Stomach (tissue), 8 donors: ENCODE measurements at regions not wholly inside any gene's neighbourhood (a gene's known extent, or its start where the extent isn't known, plus 50 kb on each side); places are given as distances from the start of the nearest gene placed in this dataset.
"Not testable (repeated sequence)": the region's sequence is repeated elsewhere in the genome, so short reads cannot be mapped to it uniquely, and the experiment has no call there.

Experiments used
- DNase-seq, 2 donors: peaks; one replicate each; pipeline versions ENCODE4 v3.0.0 to v3.0.0-alpha.2; 2013 to 2019
- H3K27ac ChIP-seq, 5 donors: fragments of 200-600 bp in 4 of 5; sonication (generic) in 4 of 5; one replicate each; pipeline ENCODE4 v1.5.1; 2013 to 2019; ENCODE audit warnings: mild to moderate bottlenecking in 1 of 5, moderate library complexity in 1 of 5
- H3K27me3 ChIP-seq, 3 donors: fragments of 200-600 bp; sonication (generic); one replicate each; pipeline ENCODE4 v1.5.1; 2017 to 2019; ENCODE audit warnings: mixed run types in 1 of 3
- H3K36me3 ChIP-seq, 4 donors: fragments of 200-600 bp; sonication (generic); 1 replicate in 3 of 4; 2 replicates in 1 of 4; pipeline ENCODE4 v1.5.1; 2016 to 2019
- H3K4me1 ChIP-seq, 4 donors: fragments of 200-600 bp; sonication (generic); one replicate each; pipeline ENCODE4 v1.5.1; 2016 to 2019
- H3K4me3 ChIP-seq, 4 donors: fragments of 200-600 bp; sonication (generic) in 3 of 4; one replicate each; pipeline ENCODE4 v1.5.1; 2016 to 2019; ENCODE audit warnings: mild to moderate bottlenecking in 1 of 4
- H3K9me3 ChIP-seq, 4 donors: fragments of 200-600 bp; sonication (generic); one replicate each; pipeline ENCODE4 v1.5.1; 2016 to 2019
- EP300 ChIP-seq: sonication (generic); formaldehyde crosslinking; IDR thresholded peaks from one replicate; pipeline ENCODE4 v1.6.1; 2017; ENCODE audit warnings: antibody characterized with exemption
- POLR2A ChIP-seq, 4 donors: fragments of 450-650 bp; IDR thresholded peaks; one replicate each; pipeline ENCODE4 v1.6.1; 2016; ENCODE audit warnings: antibody characterized with exemption in 4 of 4, control low read depth in 2 of 4, mild to moderate bottlenecking in 1 of 4, moderate library complexity in 1 of 4
- POLR2AphosphoS5 ChIP-seq, 3 donors: sonication (generic); formaldehyde crosslinking; IDR thresholded peaks; one replicate each; pipeline ENCODE4 v1.6.1; 2016; ENCODE audit warnings: antibody characterized with exemption in 3 of 3
- WGBS, 5 donors: extraction: QIAGEN DNeasy Blood & Tissue Kit in 3 of 5; methylation state at CpG; one replicate each; pipeline versions ENCODE4 v1.1.5 to v1.1.7; 2013 to 2018; 5-methylcytosine and 5-hydroxymethylcytosine counted together
- intact Hi-C: fragments of 100-400 bp; cut with DNase I; formaldehyde crosslinking; loops from one replicate; pipeline ENCODE4 v1.15.1; 2023; ENCODE audit warnings: low total_unique reads
- TF ChIP-seq, protein P1 (sequence below), 7 experiments: fragments of 450-650 bp in 4 of 7; fragments of 200-600 bp in 3 of 7; sonication (generic) in 3 of 7; IDR thresholded peaks; one replicate each; pipeline ENCODE4 v1.5.1; 2016 to 2019; ENCODE audit warnings: antibody characterized with exemption in 7 of 7, control low read depth in 2 of 7, mild to moderate bottlenecking in 1 of 7
- donor health status: healthy with polysubstance abuse.
- donor health status: Bipolar disorder and iron deficiency.
- donor health status: healthy.

DNA sequence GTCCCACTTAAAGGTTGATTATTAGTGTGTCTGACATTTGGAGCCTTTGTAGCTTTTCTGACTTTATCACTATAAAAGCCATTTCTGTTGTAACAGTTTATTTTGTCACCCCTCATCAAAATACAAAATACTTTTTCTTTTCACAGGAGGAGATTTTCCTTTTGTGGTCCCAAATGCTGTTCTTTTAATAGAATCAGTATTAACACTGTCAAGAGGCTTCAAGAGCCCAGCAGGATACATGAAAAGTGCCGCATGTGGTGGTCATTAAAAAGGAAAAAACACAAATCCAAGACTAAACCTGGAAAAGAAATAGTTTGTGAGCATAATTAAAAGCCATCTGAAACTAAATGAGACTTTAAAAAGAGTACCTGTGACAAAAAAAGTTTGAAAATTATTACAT lies 515.7 kb downstream of the DCDC2C start:
- no peaks in the 10 kb centered on the region for H3K36me3 ChIP-seq
- no peak overlapping the region for H3K27ac ChIP-seq
- H3K27me3 ChIP-seq = no peaks in the 10 kb centered on the region
- no peaks in the 10 kb centered on the region for H3K4me1 ChIP-seq
- no peak for DNase-seq
- intact Hi-C loops = no loop called here
- peaks cover 0 to 4% (median 0%) of the 10 kb centered on the region in 4 donors for H3K9me3 ChIP-seq
- TF ChIP-seq EP300 = no peak
- TF ChIP-seq, protein P1, sequence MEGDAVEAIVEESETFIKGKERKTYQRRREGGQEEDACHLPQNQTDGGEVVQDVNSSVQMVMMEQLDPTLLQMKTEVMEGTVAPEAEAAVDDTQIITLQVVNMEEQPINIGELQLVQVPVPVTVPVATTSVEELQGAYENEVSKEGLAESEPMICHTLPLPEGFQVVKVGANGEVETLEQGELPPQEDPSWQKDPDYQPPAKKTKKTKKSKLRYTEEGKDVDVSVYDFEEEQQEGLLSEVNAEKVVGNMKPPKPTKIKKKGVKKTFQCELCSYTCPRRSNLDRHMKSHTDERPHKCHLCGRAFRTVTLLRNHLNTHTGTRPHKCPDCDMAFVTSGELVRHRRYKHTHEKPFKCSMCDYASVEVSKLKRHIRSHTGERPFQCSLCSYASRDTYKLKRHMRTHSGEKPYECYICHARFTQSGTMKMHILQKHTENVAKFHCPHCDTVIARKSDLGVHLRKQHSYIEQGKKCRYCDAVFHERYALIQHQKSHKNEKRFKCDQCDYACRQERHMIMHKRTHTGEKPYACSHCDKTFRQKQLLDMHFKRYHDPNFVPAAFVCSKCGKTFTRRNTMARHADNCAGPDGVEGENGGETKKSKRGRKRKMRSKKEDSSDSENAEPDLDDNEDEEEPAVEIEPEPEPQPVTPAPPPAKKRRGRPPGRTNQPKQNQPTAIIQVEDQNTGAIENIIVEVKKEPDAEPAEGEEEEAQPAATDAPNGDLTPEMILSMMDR (IDR thresholded peaks at IDR 0.05) = no peak
- TF ChIP-seq POLR2A (IDR thresholded peaks at IDR 0.05) = no peak
- no peak for TF ChIP-seq POLR2AphosphoS5 (IDR thresholded peaks at IDR 0.05)
- 63 to 78% (median 68%) methylated on average over 1 of the region's 1 CpG for WGBS, 5 donors
- no peak overlapping the region for H3K4me3 ChIP-seq

DNA sequence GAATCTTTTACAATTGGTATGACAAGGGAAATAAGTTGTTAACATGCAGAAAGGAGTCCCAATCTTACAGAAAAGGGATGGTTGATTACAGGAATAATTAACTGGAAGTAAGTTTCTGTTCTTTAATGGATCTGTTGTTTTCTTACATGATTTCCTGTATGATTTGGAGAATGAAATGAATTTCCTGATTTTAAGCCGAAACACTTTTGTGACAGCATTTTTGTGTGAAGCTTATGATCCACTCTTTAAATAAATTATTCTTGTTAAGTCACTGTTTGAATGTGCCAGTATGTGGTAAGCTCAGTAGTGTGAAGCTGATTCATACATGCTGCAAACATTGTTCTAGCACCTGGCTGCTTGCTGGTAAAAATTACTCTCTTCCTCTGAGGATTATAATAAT lies 516.2 kb downstream of the DCDC2C start:
- intact Hi-C loops = no loop called here
- Histone ChIP-seq H3K9me3 (peaks cover 0 to 4% (median 0%) of the 10 kb centered on the region in 4 donors), H3K36me3 (no peaks in the 10 kb centered on the region), H3K27ac (no peak overlapping the region), H3K27me3 (no peaks in the 10 kb centered on the region), H3K4me1 (no peaks in the 10 kb centered on the region), H3K4me3 (no peak overlapping the region)
- TF ChIP-seq POLR2A (IDR thresholded peaks at IDR 0.05) = no peak
- no peak for TF ChIP-seq EP300
- 35 to 84% (median 77%) methylated on average over 1 of the region's 1 CpG for WGBS, 5 donors
- DNase-seq = no peak

DNA sequence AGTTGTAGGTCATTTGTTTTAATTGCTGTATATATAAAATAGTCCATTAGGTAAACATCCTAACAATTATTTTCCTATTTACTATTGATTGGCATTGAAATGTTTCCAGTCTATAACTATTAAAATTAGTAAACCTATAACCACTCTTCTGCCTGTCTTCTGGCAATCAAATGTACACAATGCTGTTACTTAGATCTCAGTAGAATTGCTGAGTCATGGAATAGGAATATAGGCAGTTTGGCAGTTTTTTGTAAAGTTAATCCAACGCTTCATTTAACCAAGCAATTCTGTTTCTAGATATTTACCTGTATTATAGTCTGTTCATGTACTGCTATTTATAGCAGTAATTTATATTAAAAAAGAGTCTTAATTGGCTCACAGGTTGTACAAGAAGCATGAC lies 518.1 kb downstream of the DCDC2C start:
- WGBS, 5 donors = 73 to 87% (median 82%) methylated on average over 1 of the region's 1 CpG

DNA sequence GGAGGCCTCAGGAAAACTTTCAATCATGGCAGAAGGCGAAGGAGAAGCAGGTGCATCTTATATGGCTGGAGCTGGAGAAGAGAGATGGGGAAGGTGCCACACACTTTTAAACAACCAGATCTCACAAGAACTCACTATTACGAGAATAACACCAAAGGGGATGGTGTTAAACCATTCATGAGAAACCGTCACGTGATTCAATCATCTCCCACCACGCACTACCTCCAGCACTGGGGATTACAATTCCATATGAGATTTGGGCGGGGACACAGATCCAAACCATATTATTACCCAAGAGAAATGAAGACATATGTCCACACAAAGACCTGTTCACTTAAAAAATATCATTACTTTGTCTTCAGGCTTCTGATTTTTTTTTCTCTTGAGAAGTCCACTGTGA lies 518.5 kb downstream of the DCDC2C start:
- Histone ChIP-seq H3K27ac (no peak overlapping the region), H3K4me3 (no peak overlapping the region), H3K27me3 (no peaks in the 10 kb centered on the region), H3K4me1 (no peaks in the 10 kb centered on the region), H3K36me3 (no peaks in the 10 kb centered on the region), H3K9me3 (peaks cover 0 to 4% (median 0%) of the 10 kb centered on the region in 4 donors)
- no peak for TF ChIP-seq POLR2AphosphoS5 (IDR thresholded peaks at IDR 0.05)
- TF ChIP-seq EP300 = no peak
- no peak for TF ChIP-seq POLR2A (IDR thresholded peaks at IDR 0.05)
- TF ChIP-seq, protein P1 (IDR thresholded peaks at IDR 0.05) = no peak
- intact Hi-C loops = no loop called here
- WGBS, 5 donors = 83 to 93% (median 87%) methylated on average over 6 of the region's 6 CpGs
- no peak for DNase-seq

More for the DNA sequence above, 518.1 kb downstream of the DCDC2C start:
- H3K27ac ChIP-seq = no peak overlapping the region
- no peak for TF ChIP-seq POLR2AphosphoS5 (IDR thresholded peaks at IDR 0.05)
- TF ChIP-seq POLR2A (IDR thresholded peaks at IDR 0.05) = no peak
- no peak for TF ChIP-seq EP300
- TF ChIP-seq, protein P1 (IDR thresholded peaks at IDR 0.05) = no peak
- H3K36me3 ChIP-seq = no peaks in the 10 kb centered on the region
- H3K4me3 ChIP-seq = no peak overlapping the region
- H3K4me1 ChIP-seq = no peaks in the 10 kb centered on the region
- DNase-seq = no peak
- intact Hi-C loops = no loop called here
- H3K27me3 ChIP-seq = no peaks in the 10 kb centered on the region
- H3K9me3 ChIP-seq = peaks cover 0 to 4% (median 0%) of the 10 kb centered on the region in 4 donors

DNA sequence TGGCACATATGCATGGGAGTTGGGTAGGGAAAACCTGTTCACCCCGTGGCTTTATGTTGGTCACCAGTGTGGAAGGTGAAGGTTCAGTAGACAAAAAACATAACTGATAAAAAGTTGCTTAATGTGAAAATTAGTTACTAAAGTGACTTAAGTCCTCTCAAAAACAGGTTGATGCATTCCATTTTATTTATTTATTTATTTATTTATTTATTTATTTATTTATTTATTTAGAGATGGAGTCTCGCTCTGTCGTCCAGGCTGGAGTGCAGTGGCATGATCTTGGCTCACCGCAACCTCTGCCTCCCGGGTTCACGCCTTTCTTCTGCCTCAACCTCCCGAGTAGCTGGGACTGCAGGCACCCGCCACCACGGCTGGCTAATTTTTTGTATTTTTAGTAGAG lies 541.0 kb downstream of the DCDC2C start:
- H3K4me1 ChIP-seq, H3K36me3 ChIP-seq, H3K27me3 ChIP-seq, H3K4me3 ChIP-seq, DNase-seq, intact Hi-C loops, H3K27ac ChIP-seq: not testable (repeated sequence)
- 89 to 94% (median 93%) methylated on average over 9 of the region's 9 CpGs for WGBS, 5 donors
- peaks cover 0 to 25% (median 8%) of the 10 kb centered on the region in 4 donors for H3K9me3 ChIP-seq
